OCI-LY3 (cell line): ENCODE measurements at regions not wholly inside any gene's neighbourhood (a gene's known extent, or its start where the extent isn't known, plus 50 kb on each side); places are given as distances from the start of the nearest gene placed in this dataset.

ENCODE experiments used
- EZH2phosphoT487 ChIP-seq: fragments of 200-600 bp; shearing (Covaris generic); IDR thresholded peaks from 2 replicates; pipeline ENCODE4 v1.6.1; 2018; ENCODE audit warnings: antibody characterized with exemption, mixed run types, low read depth
- TF ChIP-seq, protein P1 (sequence below): fragments of 200-600, 300-600 bp; sonication (generic); IDR thresholded peaks from 2 replicates; pipeline ENCODE4 v1.5.1; 2014; ENCODE audit warnings: antibody characterized with exemption, low read length, low read depth

DNA sequence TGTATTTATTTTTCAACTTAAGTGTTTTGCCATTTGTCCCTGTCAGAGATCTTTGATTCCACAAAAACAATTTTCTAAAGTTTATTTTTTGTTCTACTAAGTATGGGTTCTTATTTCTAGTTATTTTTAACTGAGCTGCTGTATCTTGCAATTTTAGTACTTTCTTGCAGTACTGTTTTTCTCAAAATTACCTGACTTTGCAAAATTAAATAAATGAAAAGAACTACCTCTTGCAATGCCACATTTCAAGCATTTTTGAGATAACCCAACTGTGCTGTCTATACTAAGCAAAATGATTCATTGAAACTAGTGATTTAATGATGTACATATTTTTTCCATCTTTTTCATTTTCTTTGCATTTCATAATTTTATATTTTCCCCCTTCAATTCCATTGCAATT is 71.5 kb upstream of the ADGRL2 start:
- TF ChIP-seq, protein P1, sequence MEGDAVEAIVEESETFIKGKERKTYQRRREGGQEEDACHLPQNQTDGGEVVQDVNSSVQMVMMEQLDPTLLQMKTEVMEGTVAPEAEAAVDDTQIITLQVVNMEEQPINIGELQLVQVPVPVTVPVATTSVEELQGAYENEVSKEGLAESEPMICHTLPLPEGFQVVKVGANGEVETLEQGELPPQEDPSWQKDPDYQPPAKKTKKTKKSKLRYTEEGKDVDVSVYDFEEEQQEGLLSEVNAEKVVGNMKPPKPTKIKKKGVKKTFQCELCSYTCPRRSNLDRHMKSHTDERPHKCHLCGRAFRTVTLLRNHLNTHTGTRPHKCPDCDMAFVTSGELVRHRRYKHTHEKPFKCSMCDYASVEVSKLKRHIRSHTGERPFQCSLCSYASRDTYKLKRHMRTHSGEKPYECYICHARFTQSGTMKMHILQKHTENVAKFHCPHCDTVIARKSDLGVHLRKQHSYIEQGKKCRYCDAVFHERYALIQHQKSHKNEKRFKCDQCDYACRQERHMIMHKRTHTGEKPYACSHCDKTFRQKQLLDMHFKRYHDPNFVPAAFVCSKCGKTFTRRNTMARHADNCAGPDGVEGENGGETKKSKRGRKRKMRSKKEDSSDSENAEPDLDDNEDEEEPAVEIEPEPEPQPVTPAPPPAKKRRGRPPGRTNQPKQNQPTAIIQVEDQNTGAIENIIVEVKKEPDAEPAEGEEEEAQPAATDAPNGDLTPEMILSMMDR = no peak
- no peak for TF ChIP-seq EZH2phosphoT487
